SU-DHL-6 (cell line): ENCODE measurements at regions not wholly inside any gene's neighbourhood (a gene's known extent, or its start where the extent isn't known, plus 50 kb on each side); places are given as distances from the start of the nearest gene placed in this dataset.

ENCODE experiments used
- CTCF ChIP-seq: fragments of 200-600 bp; sonication (generic); IDR thresholded peaks from one replicate; pipeline ENCODE4 v1.5.1; 2017; ENCODE audit warnings: antibody characterized with exemption, mild to moderate bottlenecking, low read length, moderate library complexity; ENCODE audit not compliant: insufficient read depth, poor library complexity, severe bottlenecking
- EZH2phosphoT487 ChIP-seq: fragments of 200-600 bp; sonication (generic), shearing (Covaris generic); conservative IDR thresholded peaks from 2 replicates; pipeline ENCODE4 v1.6.1; 2018; ENCODE audit warnings: mild to moderate bottlenecking, antibody characterized with exemption, low read length, moderate library complexity, mixed read lengths

DNA sequence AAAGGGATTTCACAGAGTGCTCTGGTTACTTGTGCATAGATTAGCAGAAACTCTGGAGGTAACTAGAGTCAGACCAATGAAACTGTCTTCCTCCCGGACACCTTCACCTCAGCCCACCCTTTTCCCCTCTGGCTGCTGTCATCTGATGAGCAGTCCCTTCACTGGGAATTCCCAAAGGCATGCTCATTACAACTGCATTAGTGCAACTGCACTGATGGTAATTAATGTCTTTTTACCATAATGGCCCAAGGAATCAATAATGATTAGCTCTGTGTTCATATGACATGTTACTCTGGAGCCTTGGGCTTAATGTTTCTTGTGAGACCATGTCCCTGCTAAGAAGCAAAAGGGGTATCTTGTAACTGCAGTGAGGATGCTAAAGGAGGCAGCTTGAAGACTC, 304.5 kb downstream of the GRIN2B start:
- TF ChIP-seq CTCF (no peak), EZH2phosphoT487 (no peak)
